ENCODE measurements at regions not wholly inside any gene's neighbourhood (a gene's known extent, or its start where the extent isn't known, plus 50 kb on each side); places are given as distances from the start of the nearest gene placed in this dataset.

- TF ChIP-seq, protein P1, sequence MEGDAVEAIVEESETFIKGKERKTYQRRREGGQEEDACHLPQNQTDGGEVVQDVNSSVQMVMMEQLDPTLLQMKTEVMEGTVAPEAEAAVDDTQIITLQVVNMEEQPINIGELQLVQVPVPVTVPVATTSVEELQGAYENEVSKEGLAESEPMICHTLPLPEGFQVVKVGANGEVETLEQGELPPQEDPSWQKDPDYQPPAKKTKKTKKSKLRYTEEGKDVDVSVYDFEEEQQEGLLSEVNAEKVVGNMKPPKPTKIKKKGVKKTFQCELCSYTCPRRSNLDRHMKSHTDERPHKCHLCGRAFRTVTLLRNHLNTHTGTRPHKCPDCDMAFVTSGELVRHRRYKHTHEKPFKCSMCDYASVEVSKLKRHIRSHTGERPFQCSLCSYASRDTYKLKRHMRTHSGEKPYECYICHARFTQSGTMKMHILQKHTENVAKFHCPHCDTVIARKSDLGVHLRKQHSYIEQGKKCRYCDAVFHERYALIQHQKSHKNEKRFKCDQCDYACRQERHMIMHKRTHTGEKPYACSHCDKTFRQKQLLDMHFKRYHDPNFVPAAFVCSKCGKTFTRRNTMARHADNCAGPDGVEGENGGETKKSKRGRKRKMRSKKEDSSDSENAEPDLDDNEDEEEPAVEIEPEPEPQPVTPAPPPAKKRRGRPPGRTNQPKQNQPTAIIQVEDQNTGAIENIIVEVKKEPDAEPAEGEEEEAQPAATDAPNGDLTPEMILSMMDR (conservative IDR thresholded peaks at IDR 0.05; ENCODE audit: low read length): no peak
- no peak for TF ChIP-seq EZH2phosphoT487 (IDR thresholded peaks at IDR 0.05; ENCODE audit: borderline replicate concordance, low read depth, low read length)
Measured at GRCh38 chr5:86884608-86885007, 266.9 kb downstream of the COX7C start.

All from OCI-LY7 (cell line).